ENCODE measurements at regions not wholly inside any gene's neighbourhood (a gene's known extent, or its start where the extent isn't known, plus 50 kb on each side); places are given as distances from the start of the nearest gene placed in this dataset.
"Not testable (repeated sequence)": the region's sequence is repeated elsewhere in the genome, so short reads cannot be mapped to it uniquely, and the experiment has no call there.

GRCh38 chr4:34419871-34420270 lies 1824.4 kb downstream of the ARAP2 start:
- H3K36me3 ChIP-seq, result no peaks in the 10 kb centered on the region
- no peak overlapping the region for H3K4me3 ChIP-seq
- no peaks in the 10 kb centered on the region for H3K27me3 ChIP-seq
- TF ChIP-seq CTCF (IDR thresholded peaks at IDR 0.05), result no peak
- H3K9me3 ChIP-seq, result no peaks in the 10 kb centered on the region
- DNase-seq (no peak), ATAC-seq (no peak)
- intact Hi-C loops (cut with DNase I), result no loop called here
- H3K4me1 ChIP-seq, result no peaks in the 10 kb centered on the region
- H3K27ac ChIP-seq, result no peak overlapping the region

- Histone ChIP-seq H3K27me3 (no peaks in the 10 kb centered on the region), H3K9me3 (no peaks in the 10 kb centered on the region), H3K27ac (no peak overlapping the region), H3K36me3 (no peaks in the 10 kb centered on the region), H3K4me1 (no peaks in the 10 kb centered on the region), H3K4me3 (no peak overlapping the region)
- TF ChIP-seq CTCF (IDR thresholded peaks at IDR 0.05), result no peak
- no peak for ATAC-seq
- DNase-seq, result no peak
- intact Hi-C loops (cut with DNase I), result no loop called here
Observed at GRCh38 chr4:34422472-34423175, 1821.7 kb downstream of the ARAP2 start.

- intact Hi-C loops (cut with DNase I), result no loop called here
- DNase-seq, result no peak
- Histone ChIP-seq H3K4me1 (no peaks in the 10 kb centered on the region), H3K9me3 (no peaks in the 10 kb centered on the region), H3K4me3 (no peak overlapping the region), H3K36me3 (no peaks in the 10 kb centered on the region), H3K27me3 (no peaks in the 10 kb centered on the region), H3K27ac (no peak overlapping the region)
- TF ChIP-seq CTCF (IDR thresholded peaks at IDR 0.05), result no peak
- ATAC-seq, result no peak
Observed at GRCh38 chr4:34432706-34433105, 1811.6 kb downstream of the ARAP2 start.

- H3K4me1 ChIP-seq, result not testable (repeated sequence)
Observed at GRCh38 chr4:34434377-34434776, 1809.9 kb downstream of the ARAP2 start.

GRCh38 chr4:34464196-34464595 lies 1780.1 kb downstream of the ARAP2 start:
- Histone ChIP-seq H3K9me3 (no peaks in the 10 kb centered on the region), H3K27me3 (no peaks in the 10 kb centered on the region), H3K36me3 (no peaks in the 10 kb centered on the region), H3K27ac (no peak overlapping the region), H3K4me1 (no peaks in the 10 kb centered on the region), H3K4me3 (no peak overlapping the region)
- ATAC-seq (no peak), DNase-seq (no peak)
- intact Hi-C loops (cut with DNase I), result no loop called here
- TF ChIP-seq CTCF (IDR thresholded peaks at IDR 0.05), result no peak

More at GRCh38 chr4:34434377-34434776, 1809.9 kb downstream of the ARAP2 start:
- H3K27ac ChIP-seq; H3K27me3 ChIP-seq; H3K9me3 ChIP-seq; H3K4me3 ChIP-seq; DNase-seq; intact Hi-C loops (cut with DNase I); H3K36me3 ChIP-seq: not testable (repeated sequence)
- ATAC-seq, result peak; percentile 39

GRCh38 chr4:34466411-34466810 lies 1777.9 kb downstream of the ARAP2 start:
- TF ChIP-seq CTCF (IDR thresholded peaks at IDR 0.05), result no peak
- no peak overlapping the region for H3K4me3 ChIP-seq
- H3K27ac ChIP-seq, result no peak overlapping the region
- DNase-seq (no peak), ATAC-seq (no peak)
- H3K4me1 ChIP-seq, result no peaks in the 10 kb centered on the region
- no peaks in the 10 kb centered on the region for H3K36me3 ChIP-seq
- H3K27me3 ChIP-seq, result no peaks in the 10 kb centered on the region
- H3K9me3 ChIP-seq, result no peaks in the 10 kb centered on the region
- intact Hi-C loops (cut with DNase I), result no loop called here
